Astrocyte of the spinal cord (primary cell): ENCODE measurements at regions not wholly inside any gene's neighbourhood (a gene's known extent, or its start where the extent isn't known, plus 50 kb on each side); places are given as distances from the start of the nearest gene placed in this dataset.
A peak's percentile ranks its signal among the peaks of the same experiment; 100 is the strongest.

Source experiments
- DNase-seq: peaks from one replicate; pipeline ENCODE4 v3.0.0; 2011; ENCODE audit warnings: low read depth, low spot score
- H3K4me3 ChIP-seq: 2 replicates; pipeline ENCODE4 v1.5.1; 2011; ENCODE audit warnings: low read depth, mild to moderate bottlenecking, low read length, moderate library complexity
- CTCF ChIP-seq: IDR thresholded peaks from 2 replicates; pipeline ENCODE4 v1.5.1; 2012; ENCODE audit warnings: low read depth, mild to moderate bottlenecking, low read length, inconsistent platforms
- in situ Hi-C: cut with HindIII; loops from 2 replicates; pipeline ENCODE4 v1.10.0; 2017; ENCODE audit warnings: low sequenced_read_pairs

DNA sequence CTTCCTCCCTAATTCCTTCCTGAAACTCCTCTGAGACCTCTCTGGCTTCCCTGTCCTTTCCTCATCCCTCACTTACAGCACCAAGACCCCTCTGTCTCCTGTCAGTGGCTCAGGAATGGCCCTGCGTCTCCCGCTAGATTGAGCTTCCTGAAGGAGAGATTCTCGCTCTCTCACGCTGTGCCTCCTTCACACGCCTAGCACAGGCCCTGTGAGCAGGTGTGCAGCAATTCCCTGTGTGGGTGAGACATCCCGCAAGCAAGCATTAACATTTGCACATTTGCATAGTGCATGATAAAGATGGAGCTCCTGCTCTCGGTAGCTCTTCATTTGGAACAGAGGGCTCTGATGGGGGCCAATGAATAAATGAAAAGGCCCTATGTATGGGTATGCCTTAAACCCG lies 159.8 kb downstream of the ADAMTS15 start:
- no peak overlapping the region for H3K4me3 ChIP-seq
- no peak for DNase-seq
- TF ChIP-seq CTCF, result no peak
- in situ Hi-C loops, result no loop called here

- DNase-seq, result no peak
- no peak for TF ChIP-seq CTCF
- no peak overlapping the region for H3K4me3 ChIP-seq
- in situ Hi-C loops, result no loop called here
Measured at GRCh38 chr11:130609121-130610035, 160.9 kb downstream of the ADAMTS15 start.

DNA sequence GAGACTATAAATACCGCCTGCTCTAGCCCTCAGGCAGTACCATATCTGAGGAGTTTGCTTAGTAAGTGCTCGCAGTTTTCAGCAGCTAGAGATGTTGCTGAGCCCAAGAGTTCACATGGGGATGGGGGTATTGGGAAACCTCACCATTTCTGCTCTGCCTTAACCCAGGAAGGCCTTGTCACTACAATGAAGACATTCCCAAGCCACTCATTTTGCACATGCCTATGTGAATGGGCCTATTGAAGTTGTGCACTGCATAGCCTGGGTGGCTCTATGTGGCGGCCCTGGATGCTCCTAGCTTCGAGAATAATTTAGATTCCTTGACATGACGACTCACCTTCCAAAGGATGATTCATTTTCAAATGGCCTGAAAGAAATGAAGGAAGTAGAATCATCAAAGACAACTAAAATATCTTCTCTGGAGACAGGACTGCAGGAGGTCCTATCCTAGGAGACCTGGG lies 163.4 kb downstream of the ADAMTS15 start:
- DNase-seq, result peak; percentile 77

GRCh38 chr11:130612291-130612851 lies 163.9 kb downstream of the ADAMTS15 start:
- in situ Hi-C loops, result no loop called here
- no peak for TF ChIP-seq CTCF
- no peak overlapping the region for H3K4me3 ChIP-seq
- DNase-seq, result peak; percentile 70

More for the DNA sequence above, 163.4 kb downstream of the ADAMTS15 start:
- in situ Hi-C loops, result no loop called here
- TF ChIP-seq CTCF, result no peak
- H3K4me3 ChIP-seq, result no peak overlapping the region

DNA sequence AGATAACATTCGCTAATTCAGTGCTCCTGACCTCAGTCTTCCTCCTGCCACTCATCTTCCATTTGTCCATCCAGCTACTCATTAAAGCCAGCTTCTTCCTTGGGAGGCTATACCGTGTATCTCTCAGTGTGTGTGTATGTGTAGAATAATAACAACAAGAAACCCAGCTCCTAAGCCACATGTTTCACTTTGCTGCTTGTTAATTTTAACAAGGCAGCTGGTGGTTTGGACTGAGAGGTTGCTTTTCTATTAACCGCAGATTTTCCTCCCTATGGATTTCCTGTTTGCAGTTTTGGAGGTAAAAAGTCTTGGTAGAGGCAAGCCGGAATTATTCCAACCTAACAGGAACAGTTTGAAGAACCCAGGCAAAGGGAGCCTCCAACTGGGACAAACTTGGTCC lies 165.0 kb downstream of the ADAMTS15 start:
- no peak overlapping the region for H3K4me3 ChIP-seq
- in situ Hi-C loops, result no loop called here
- no peak for DNase-seq
- TF ChIP-seq CTCF, result no peak

DNA sequence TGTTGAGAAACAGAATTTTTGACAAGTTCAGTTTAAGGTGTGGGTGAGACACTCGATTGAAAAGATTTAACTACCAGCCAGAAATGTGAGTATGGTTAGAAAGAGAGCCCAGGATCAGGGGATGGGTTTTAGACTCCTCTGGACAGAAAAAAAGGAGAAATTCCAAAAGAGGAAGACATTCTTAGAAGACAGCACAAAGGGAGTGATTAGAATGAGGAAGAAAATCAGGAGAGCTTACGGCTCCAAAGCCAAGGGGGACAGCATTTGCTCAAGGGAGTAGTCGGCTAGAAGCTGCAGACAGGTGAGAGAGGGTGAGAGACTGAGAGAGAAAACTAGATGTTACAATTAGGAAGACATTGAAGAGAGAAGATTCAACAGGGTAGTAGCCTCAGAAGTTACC lies 166.1 kb downstream of the ADAMTS15 start:
- no peak overlapping the region for H3K4me3 ChIP-seq
- DNase-seq, result no peak
- in situ Hi-C loops, result no loop called here
- no peak for TF ChIP-seq CTCF
